ENCODE measurements at regions not wholly inside any gene's neighbourhood (a gene's known extent, or its start where the extent isn't known, plus 50 kb on each side); places are given as distances from the start of the nearest gene placed in this dataset.
A peak's percentile ranks its signal among the peaks of the same experiment; 100 is the strongest.

DNA sequence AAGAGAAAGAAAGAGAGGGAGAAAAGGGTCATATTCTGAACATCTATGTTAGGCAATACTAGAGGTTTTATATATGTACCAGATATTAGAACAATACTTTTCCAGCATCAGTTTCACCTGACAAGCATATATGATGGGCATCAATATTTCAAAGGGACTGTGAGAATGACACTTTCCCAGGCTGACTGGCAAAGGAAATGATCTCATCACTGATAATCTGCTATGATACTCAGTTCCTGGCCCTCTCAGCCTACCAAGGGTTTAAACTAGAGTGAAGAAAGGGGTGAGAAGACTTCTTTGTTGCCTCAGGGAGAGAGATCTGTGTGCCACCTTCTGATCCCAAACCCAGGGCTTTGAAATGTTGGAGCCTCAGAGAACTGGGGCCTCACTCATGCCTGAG lies 183.5 kb downstream of the TTC8 start:
- no peak for FAIRE-seq
- no peak for DNase-seq (ENCODE audit: insufficient read length, low spot score)
- TF ChIP-seq CTCF (IDR thresholded peaks at IDR 0.05; ENCODE audit: insufficient read depth, missing control alignments): no peak

DNA sequence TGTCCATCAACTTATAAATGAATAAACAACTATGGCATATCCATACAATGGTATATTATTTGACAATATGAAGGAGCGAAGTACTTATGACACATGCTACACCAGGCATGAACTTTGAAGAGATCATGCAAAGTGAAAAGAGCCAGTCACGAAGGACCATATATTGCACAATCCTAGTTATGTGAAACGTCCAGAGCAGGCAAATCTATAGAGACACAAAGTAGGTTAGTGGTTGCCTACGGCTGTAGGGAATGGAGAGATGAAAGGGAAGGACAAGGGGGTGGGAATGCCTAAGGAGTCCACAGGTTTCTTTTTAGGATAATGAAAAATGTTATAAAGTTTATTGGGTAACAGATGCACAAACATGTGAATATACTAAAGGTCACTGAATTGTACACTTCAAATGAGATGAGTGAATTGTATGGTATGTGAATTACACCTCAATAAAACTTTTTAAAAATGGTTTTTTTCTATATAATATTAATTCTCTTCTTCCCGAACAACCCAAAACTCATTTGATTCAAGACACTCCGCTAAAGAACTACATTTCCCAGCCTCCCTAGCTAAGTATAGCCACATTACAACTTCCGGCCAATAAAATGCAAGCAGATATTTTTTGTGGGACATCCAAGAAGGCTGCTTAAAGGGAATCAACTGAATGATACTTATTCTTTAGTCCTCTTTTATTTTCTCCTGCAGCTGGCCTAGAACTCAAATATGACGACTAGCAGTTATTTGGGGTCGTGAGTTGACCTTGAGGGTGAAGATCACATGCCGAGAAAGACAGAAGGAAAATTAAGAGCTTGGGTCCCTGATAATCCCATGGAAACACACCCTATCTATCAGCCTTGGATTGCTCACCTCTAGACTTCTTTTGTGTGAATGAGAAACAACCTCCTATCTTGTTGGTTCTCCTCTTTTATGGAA lies 187.2 kb downstream of the TTC8 start:
- DNase-seq (ENCODE audit: insufficient read length, low spot score) (no peak), FAIRE-seq (no peak)
- no peak for TF ChIP-seq CTCF (IDR thresholded peaks at IDR 0.05; ENCODE audit: insufficient read depth, missing control alignments)

DNA sequence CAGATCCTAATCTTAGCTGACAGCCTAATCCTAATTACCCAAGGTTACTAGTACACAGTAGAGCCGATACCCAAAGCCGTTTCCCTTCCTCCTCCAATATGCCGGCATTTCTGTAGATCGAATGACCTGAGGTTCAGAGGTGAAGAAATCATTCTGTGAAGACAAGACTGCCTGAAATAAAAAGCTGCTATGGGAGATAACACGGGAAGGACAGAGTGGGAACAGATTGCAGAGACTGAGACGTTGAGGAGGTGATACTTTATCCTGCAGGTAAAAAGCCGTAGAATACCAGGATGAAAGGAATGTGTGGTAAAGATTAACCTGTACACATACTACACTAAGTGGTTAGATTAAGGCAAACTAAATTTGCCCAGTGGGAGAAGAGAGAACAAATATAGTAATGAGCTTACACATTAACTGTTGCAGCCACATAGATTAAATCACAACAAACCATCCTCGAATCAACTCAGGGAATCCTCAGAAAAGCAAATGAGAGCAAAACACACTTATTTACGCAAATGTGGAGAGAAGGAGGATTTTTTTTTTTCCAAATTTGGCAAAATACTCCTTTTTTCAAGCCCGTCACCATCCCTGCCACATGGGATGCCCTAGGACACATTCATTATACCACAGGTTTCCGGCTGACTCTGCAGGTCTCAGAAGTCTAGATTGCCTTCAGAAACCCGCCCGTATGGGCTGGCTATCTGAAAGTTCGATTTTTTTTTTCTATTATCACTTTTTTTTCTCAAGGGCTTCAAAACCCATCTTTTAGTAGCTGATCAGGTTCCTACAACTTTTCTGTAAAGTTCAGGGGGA lies 188.0 kb downstream of the TTC8 start:
- DNase-seq (ENCODE audit: insufficient read length, low spot score) (no peak), FAIRE-seq (peak; percentile 46)
- no peak for TF ChIP-seq CTCF (IDR thresholded peaks at IDR 0.05; ENCODE audit: insufficient read depth, missing control alignments)

GRCh38 chr14:89013098-89013504 lies 188.7 kb downstream of the TTC8 start:
- peak; percentile 20 for TF ChIP-seq CTCF (IDR thresholded peaks at IDR 0.05; ENCODE audit: insufficient read depth, missing control alignments)
- FAIRE-seq (no peak), DNase-seq (ENCODE audit: insufficient read length, low spot score) (no peak)

DNA sequence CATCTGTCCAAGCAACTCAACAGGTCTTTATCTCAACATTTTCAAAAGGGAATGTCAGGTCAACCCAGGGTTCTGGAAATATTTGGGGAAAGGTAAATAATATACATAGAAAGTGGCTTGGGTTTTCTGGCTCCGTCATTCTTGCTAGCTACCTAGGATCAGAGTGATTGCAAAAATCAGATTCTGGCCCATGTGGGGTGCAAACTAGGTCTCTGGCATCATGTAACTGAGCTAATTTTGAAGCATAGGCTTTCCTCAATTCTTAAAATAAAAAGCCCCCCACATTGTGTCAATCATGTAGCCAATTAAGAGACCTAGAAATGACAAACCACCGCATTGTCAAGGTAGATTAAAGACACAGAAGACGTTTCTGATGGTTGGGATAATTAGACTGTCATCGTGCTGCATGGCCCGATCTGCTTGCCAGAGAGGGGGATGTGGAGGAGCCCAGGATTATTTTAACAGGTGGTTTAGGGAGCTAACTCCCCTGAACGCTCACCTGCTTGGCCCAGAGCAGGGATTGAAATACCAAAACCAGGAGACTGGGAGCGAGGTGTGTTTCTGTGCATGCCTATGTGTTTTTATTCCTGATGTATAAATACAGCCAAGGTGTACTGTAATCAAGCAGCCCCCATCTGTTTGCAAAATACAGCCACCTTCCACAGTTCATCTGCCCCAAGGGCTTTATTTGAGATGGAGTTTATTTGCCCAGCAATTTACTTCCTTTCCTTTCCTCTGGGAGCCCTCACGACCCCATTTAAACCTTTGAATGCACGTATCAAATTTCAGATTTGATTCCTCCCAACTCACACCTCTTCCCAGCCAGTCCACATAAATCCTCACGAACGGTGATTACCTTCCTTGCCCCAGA lies 189.5 kb downstream of the TTC8 start:
- TF ChIP-seq CTCF (IDR thresholded peaks at IDR 0.05; ENCODE audit: insufficient read depth, missing control alignments): no peak
- DNase-seq (ENCODE audit: insufficient read length, low spot score) (no peak), FAIRE-seq (no peak)

DNA sequence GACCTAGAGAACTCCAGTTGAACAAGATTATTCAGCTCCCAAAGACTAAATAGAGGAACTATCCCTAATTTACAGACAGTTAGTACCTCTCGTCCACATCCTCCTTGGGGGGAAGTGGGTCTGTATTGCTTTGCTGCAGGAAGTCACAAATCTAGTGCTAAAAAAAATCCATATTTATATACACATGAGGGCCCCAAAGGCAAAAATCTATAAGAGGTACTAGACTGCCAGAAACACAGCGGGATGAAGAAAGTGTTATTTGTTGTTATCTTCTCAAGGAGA lies 190.1 kb downstream of the TTC8 start:
- no peak for DNase-seq (ENCODE audit: insufficient read length, low spot score)

More for the DNA sequence above, 190.1 kb downstream of the TTC8 start:
- no peak for FAIRE-seq
- no peak for TF ChIP-seq CTCF (IDR thresholded peaks at IDR 0.05; ENCODE audit: insufficient read depth, missing control alignments)

Data from D721Med (cell line).